Adipocyte (in vitro differentiated cells): ENCODE measurements at regions not wholly inside any gene's neighbourhood (a gene's known extent, or its start where the extent isn't known, plus 50 kb on each side); places are given as distances from the start of the nearest gene placed in this dataset.

Source experiments
- DNase-seq: peaks from one replicate; pipeline ENCODE4 v3.0.0-alpha.2; 2015; ENCODE audit warnings: low read depth
- H3K27me3 ChIP-seq: replicated peaks from 2 replicates; pipeline ENCODE4 v1.7.0; 2013; ENCODE audit warnings: mild to moderate bottlenecking, low read length, moderate library complexity; ENCODE audit not compliant: control insufficient read depth, insufficient read depth
- H3K36me3 ChIP-seq: 2 replicates; pipeline ENCODE4 v1.7.0; 2013; ENCODE audit warnings: low read length, mild to moderate bottlenecking, moderate library complexity; ENCODE audit not compliant: control insufficient read depth, insufficient read depth, severe bottlenecking
- H3K4me1 ChIP-seq: 2 replicates; pipeline ENCODE4 v1.7.0; 2013; ENCODE audit warnings: mild to moderate bottlenecking, low read length, moderate library complexity; ENCODE audit not compliant: control insufficient read depth, insufficient read depth
- H3K4me3 ChIP-seq: 2 replicates; pipeline ENCODE4 v1.7.0; 2013; ENCODE audit warnings: mild to moderate bottlenecking, low read length, moderate library complexity
- H3K9ac ChIP-seq: 2 replicates; pipeline ENCODE4 v1.7.0; 2013; ENCODE audit warnings: mild to moderate bottlenecking, low read length, moderate library complexity
- H3K9me3 ChIP-seq: 2 replicates; pipeline ENCODE4 v1.7.0; 2013; ENCODE audit warnings: mild to moderate bottlenecking, low read length, moderate library complexity; ENCODE audit not compliant: control insufficient read depth

- Histone ChIP-seq H3K36me3 (no peaks in the 10 kb centered on the region), H3K4me3 (no peak overlapping the region), H3K9me3 (no peaks in the 10 kb centered on the region), H3K9ac (no peak overlapping the region), H3K4me1 (peaks cover 4% of the 10 kb centered on the region), H3K27me3 (no peaks in the 10 kb centered on the region)
- no peak for DNase-seq
These were observed 85.2 kb upstream of the CDH12 start for GRCh38 chr5:22938362-22938761.

- no peak for DNase-seq
- Histone ChIP-seq H3K9ac (no peak overlapping the region), H3K36me3 (no peaks in the 10 kb centered on the region), H3K4me3 (no peak overlapping the region), H3K27me3 (no peaks in the 10 kb centered on the region), H3K4me1 (no peaks in the 10 kb centered on the region), H3K9me3 (peaks cover 5% of the 10 kb centered on the region)
These were observed 75.8 kb upstream of the CDH12 start for GRCh38 chr5:22928821-22929482.

- no peak for DNase-seq
- Histone ChIP-seq H3K36me3 (no peaks in the 10 kb centered on the region), H3K4me1 (no peaks in the 10 kb centered on the region), H3K9me3 (peaks cover 5% of the 10 kb centered on the region), H3K9ac (no peak overlapping the region), H3K27me3 (no peaks in the 10 kb centered on the region), H3K4me3 (no peak overlapping the region)
These were observed 73.4 kb upstream of the CDH12 start for GRCh38 chr5:22926574-22926973.

- H3K4me3 ChIP-seq, result no peak overlapping the region
- no peaks in the 10 kb centered on the region for H3K36me3 ChIP-seq
- no peaks in the 10 kb centered on the region for H3K4me1 ChIP-seq
- H3K9me3 ChIP-seq, result no peaks in the 10 kb centered on the region
- no peak for DNase-seq
- H3K9ac ChIP-seq, result no peak overlapping the region
- no peaks in the 10 kb centered on the region for H3K27me3 ChIP-seq
These were observed 65.4 kb upstream of the CDH12 start for GRCh38 chr5:22918511-22918910.

GRCh38 chr5:22916393-22916792 is 63.2 kb upstream of the CDH12 start:
- H3K9ac ChIP-seq, result no peak overlapping the region
- H3K4me1 ChIP-seq, result no peaks in the 10 kb centered on the region
- no peak for DNase-seq
- H3K36me3 ChIP-seq, result no peaks in the 10 kb centered on the region
- no peaks in the 10 kb centered on the region for H3K27me3 ChIP-seq
- H3K9me3 ChIP-seq, result no peaks in the 10 kb centered on the region
- H3K4me3 ChIP-seq, result no peak overlapping the region

GRCh38 chr5:22911019-22911418 is 57.9 kb upstream of the CDH12 start:
- Histone ChIP-seq H3K4me3 (no peak overlapping the region), H3K27me3 (no peaks in the 10 kb centered on the region), H3K4me1 (peaks cover 24% of the 10 kb centered on the region), H3K9ac (no peak overlapping the region), H3K36me3 (no peaks in the 10 kb centered on the region), H3K9me3 (no peaks in the 10 kb centered on the region)
- DNase-seq, result no peak

- Histone ChIP-seq H3K36me3 (no peaks in the 10 kb centered on the region), H3K27me3 (no peaks in the 10 kb centered on the region), H3K9me3 (no peaks in the 10 kb centered on the region), H3K4me3 (no peak overlapping the region), H3K4me1 (peaks cover 24% of the 10 kb centered on the region), H3K9ac (no peak overlapping the region)
- no peak for DNase-seq
These were observed 57.4 kb upstream of the CDH12 start for GRCh38 chr5:22910523-22910922.

GRCh38 chr5:22908586-22908985 is 55.4 kb upstream of the CDH12 start:
- H3K4me1 ChIP-seq, result peaks cover 24% of the 10 kb centered on the region
- H3K27me3 ChIP-seq, result no peaks in the 10 kb centered on the region
- DNase-seq, result no peak
- H3K9ac ChIP-seq, result peak overlapping the region; percentile 54
- H3K9me3 ChIP-seq, result no peaks in the 10 kb centered on the region
- H3K4me3 ChIP-seq, result no peak overlapping the region
- H3K36me3 ChIP-seq, result no peaks in the 10 kb centered on the region

GRCh38 chr5:22908129-22908528 is 55.0 kb upstream of the CDH12 start:
- Histone ChIP-seq H3K4me1 (peaks cover 24% of the 10 kb centered on the region), H3K4me3 (no peak overlapping the region), H3K9me3 (no peaks in the 10 kb centered on the region), H3K9ac (peak overlapping the region; percentile 54), H3K36me3 (no peaks in the 10 kb centered on the region), H3K27me3 (no peaks in the 10 kb centered on the region)
- DNase-seq, result no peak
